Duodenal mucosa (tissue), 2 donors: ENCODE measurements at regions not wholly inside any gene's neighbourhood (a gene's known extent, or its start where the extent isn't known, plus 50 kb on each side); places are given as distances from the start of the nearest gene placed in this dataset.

Source experiments
- H3K27ac ChIP-seq: one replicate; pipeline ENCODE4 v1.7.0; 2013; ENCODE audit warnings: low read depth, low read length
- H3K27me3 ChIP-seq, 2 donors: one replicate each; pipeline ENCODE4 v1.7.0; 2013; ENCODE audit warnings: low read length in 2 of 2, control low read depth in 1 of 2; ENCODE audit not compliant: insufficient read depth in 2 of 2, control insufficient read depth in 1 of 2
- H3K36me3 ChIP-seq, 2 donors: one replicate each; pipeline ENCODE4 v1.7.0; 2013; ENCODE audit warnings: low read length in 2 of 2, control low read depth in 1 of 2; ENCODE audit not compliant: insufficient read depth in 2 of 2, control insufficient read depth in 1 of 2
- H3K4me1 ChIP-seq, 2 donors: one replicate each; pipeline ENCODE4 v1.7.0; 2013; ENCODE audit warnings: low read length in 2 of 2, control low read depth in 1 of 2; ENCODE audit not compliant: insufficient read depth in 2 of 2, control insufficient read depth in 1 of 2
- H3K4me3 ChIP-seq, 2 donors: one replicate each; pipeline ENCODE4 v1.7.0; 2013; ENCODE audit warnings: low read length in 2 of 2, low read depth in 1 of 2
- H3K9ac ChIP-seq, 2 donors: one replicate each; pipeline ENCODE4 v1.7.0; 2013; ENCODE audit warnings: low read length in 2 of 2, low read depth in 1 of 2
- H3K9me3 ChIP-seq, 2 donors: one replicate each; pipeline ENCODE4 v1.7.0; 2013; ENCODE audit warnings: low read length in 2 of 2, control low read depth in 1 of 2; ENCODE audit not compliant: control insufficient read depth in 1 of 2

DNA sequence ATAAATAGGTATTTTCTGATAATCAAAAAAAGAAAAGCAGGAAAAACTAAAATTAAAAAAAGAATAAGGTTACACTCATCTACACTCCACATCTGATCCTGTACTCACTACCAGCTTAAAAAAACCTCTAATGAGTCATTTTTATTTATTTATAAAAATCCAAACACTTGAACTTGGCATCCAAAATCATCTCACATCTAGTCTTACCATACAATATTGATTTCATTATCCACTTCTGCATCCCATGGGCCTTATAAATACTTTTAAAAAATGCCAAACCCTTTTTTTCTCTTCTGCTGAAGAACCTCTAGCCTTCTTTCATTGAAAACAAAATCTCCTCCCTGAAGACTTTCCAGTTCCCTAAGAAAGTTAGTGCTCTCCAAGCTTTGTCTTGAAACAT is 109.7 kb downstream of the TMTC3 start:
- Histone ChIP-seq H3K27me3 (no peaks in the 10 kb centered on the region), H3K4me1 (no peaks in the 10 kb centered on the region), H3K36me3 (no peaks in the 10 kb centered on the region), H3K27ac (no peak overlapping the region), H3K9ac (no peak overlapping the region), H3K9me3 (no peaks in the 10 kb centered on the region), H3K4me3 (no peak overlapping the region)

DNA sequence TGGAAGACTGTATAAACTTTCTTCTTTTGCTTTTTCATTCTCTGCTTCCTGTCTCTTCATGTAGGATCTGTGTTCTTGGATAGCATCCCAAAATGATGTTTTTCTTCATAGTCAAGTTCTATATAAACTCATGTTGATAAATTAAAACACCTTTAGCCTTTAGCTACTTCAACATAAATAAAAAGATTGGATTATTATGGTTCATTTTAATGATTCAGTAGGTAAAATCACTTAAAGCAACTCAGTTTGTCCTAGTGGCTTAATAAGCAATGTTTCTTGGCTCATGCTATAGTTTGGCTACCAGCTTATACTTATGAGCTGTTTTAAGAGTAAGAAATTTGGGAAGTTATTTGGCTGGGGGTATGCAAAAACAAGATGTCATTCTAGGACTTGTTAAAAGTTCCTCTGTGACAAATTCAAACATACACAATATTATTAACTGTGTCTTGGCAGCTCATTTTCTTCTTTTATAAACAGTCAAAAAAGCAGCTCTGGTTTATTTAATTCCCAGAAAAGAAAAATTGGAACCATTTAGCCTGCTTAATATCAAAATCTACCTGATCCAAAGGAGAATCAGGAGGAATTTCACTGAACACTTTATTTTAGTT is 111.4 kb downstream of the TMTC3 start:
- Histone ChIP-seq H3K36me3 (no peaks in the 10 kb centered on the region), H3K27me3 (no peaks in the 10 kb centered on the region), H3K4me1 (no peaks in the 10 kb centered on the region), H3K9me3 (no peaks in the 10 kb centered on the region), H3K9ac (no peak overlapping the region), H3K27ac (no peak overlapping the region), H3K4me3 (no peak overlapping the region)

DNA sequence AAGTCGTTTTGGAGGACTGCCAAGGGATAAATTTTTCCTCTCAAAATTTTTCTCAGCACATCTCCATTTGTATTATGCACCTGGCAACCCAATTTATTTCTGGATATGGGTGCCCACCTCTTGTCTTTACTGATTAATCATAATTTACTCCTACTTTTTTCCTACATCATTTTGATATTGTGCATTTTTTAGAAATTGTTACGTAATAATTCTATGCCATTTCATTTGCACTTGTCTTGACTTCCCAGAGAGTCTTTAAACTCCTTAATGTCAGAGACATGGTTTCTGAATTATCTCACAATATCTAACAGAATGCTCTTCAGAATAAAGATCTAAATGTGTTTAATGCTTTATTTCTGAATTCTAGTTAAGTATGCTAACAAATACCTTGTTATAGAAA is 113.1 kb downstream of the TMTC3 start:
- Histone ChIP-seq H3K27me3 (no peaks in the 10 kb centered on the region), H3K4me1 (no peaks in the 10 kb centered on the region), H3K9ac (no peak overlapping the region)

GRCh38 chr12:88255847-88256246 is 113.7 kb downstream of the TMTC3 start:
- Histone ChIP-seq H3K36me3 (no peaks in the 10 kb centered on the region), H3K27me3 (no peaks in the 10 kb centered on the region), H3K9ac (no peak overlapping the region), H3K4me1 (no peaks in the 10 kb centered on the region), H3K9me3 (no peaks in the 10 kb centered on the region), H3K27ac (no peak overlapping the region), H3K4me3 (no peak overlapping the region)

More for the DNA sequence above, 113.1 kb downstream of the TMTC3 start:
- H3K9me3 ChIP-seq = no peaks in the 10 kb centered on the region
- no peak overlapping the region for H3K4me3 ChIP-seq
- no peak overlapping the region for H3K27ac ChIP-seq
- no peaks in the 10 kb centered on the region for H3K36me3 ChIP-seq

DNA sequence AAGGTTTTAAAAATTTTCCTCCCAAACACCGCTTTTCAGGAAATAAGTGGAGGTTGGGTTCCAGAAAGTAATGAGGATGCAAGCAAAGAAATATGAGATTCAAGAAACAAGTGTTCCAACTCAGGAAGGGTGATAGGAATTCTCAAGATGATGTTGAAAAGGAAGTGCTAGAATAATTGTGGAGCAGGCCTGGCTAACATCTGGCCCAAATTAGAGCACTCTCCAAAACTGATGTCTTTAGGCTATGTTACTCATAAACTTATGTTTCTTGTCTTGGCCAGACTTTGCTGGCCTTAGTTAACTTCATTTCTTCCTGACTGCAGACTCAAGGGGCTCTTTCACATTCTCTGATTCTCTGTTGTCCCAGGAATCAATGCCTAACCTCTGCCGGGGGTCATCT is 116.3 kb downstream of the TMTC3 start:
- H3K4me1 ChIP-seq = peaks cover 0 to under 1% of the 10 kb centered on the region in 2 donors
- H3K4me3 ChIP-seq = no peak overlapping the region
- no peak overlapping the region for H3K9ac ChIP-seq
- no peaks in the 10 kb centered on the region for H3K36me3 ChIP-seq
- no peaks in the 10 kb centered on the region for H3K27me3 ChIP-seq
- no peak overlapping the region for H3K27ac ChIP-seq
- H3K9me3 ChIP-seq = no peaks in the 10 kb centered on the region

- H3K27ac ChIP-seq = no peak overlapping the region
- H3K27me3 ChIP-seq = no peaks in the 10 kb centered on the region
- no peaks in the 10 kb centered on the region for H3K36me3 ChIP-seq
- H3K4me1 ChIP-seq = peaks cover 0 to 4% of the 10 kb centered on the region in 2 donors
- no peaks in the 10 kb centered on the region for H3K9me3 ChIP-seq
- H3K4me3 ChIP-seq = no peak overlapping the region
- H3K9ac ChIP-seq = no peak overlapping the region
Observed at GRCh38 chr12:88266806-88267360, 124.8 kb downstream of the TMTC3 start.

DNA sequence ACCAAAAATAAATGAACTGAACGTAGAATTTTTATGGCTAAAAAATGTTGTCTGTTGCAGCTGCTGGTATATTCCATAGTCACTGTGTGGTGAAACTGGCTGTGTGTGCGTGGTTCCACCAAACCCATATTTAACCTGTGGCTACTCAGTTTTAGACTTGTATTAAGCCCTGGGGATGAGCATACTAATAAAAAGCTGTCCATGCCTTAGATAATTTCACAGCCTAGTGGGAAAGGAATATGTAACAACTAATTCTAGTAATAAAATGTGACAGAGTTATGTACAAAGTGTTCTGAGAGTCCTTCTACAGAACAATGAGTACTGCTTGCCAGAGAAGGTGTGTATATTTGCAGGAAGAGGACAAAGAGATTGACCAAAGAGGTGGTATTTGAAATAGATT is 125.5 kb downstream of the TMTC3 start:
- Histone ChIP-seq H3K9ac (no peak overlapping the region), H3K9me3 (no peaks in the 10 kb centered on the region), H3K4me1 (peaks cover 0 to 4% of the 10 kb centered on the region in 2 donors), H3K4me3 (no peak overlapping the region), H3K27ac (no peak overlapping the region), H3K36me3 (no peaks in the 10 kb centered on the region), H3K27me3 (no peaks in the 10 kb centered on the region)

DNA sequence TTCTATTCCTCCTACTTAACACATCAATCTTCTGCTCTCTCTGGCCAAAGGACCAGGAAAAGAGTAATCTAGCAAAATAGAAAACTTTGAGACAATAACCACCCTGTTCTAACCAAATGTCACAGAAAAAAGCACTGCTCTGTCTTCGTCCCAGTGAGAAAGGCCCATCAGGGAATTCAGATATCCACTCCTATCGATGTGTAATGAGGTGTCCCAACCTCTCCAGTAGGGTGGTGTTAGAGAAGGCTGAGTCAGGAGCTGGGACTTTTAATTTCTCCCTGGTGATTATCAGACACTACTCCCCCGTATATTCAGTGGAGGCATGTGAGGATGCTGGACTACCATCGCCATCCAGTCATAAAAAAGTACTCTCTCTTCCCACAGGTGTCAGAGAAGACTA is 130.3 kb downstream of the TMTC3 start:
- no peak overlapping the region for H3K4me3 ChIP-seq
- H3K27ac ChIP-seq = no peak overlapping the region
- H3K4me1 ChIP-seq = no peaks in the 10 kb centered on the region
- H3K9ac ChIP-seq = no peak overlapping the region
- H3K27me3 ChIP-seq = no peaks in the 10 kb centered on the region
- H3K9me3 ChIP-seq = no peaks in the 10 kb centered on the region
- no peaks in the 10 kb centered on the region for H3K36me3 ChIP-seq

GRCh38 chr12:88273450-88273849 is 131.3 kb downstream of the TMTC3 start:
- Histone ChIP-seq H3K36me3 (no peaks in the 10 kb centered on the region), H3K9ac (no peak overlapping the region)

GRCh38 chr12:88273875-88274274 is 131.8 kb downstream of the TMTC3 start:
- H3K4me3 ChIP-seq = no peak overlapping the region
- H3K36me3 ChIP-seq = no peaks in the 10 kb centered on the region
- H3K27me3 ChIP-seq = no peaks in the 10 kb centered on the region
- no peak overlapping the region for H3K9ac ChIP-seq
- no peaks in the 10 kb centered on the region for H3K4me1 ChIP-seq
- no peak overlapping the region for H3K27ac ChIP-seq
- no peaks in the 10 kb centered on the region for H3K9me3 ChIP-seq

More at GRCh38 chr12:88273450-88273849, 131.3 kb downstream of the TMTC3 start:
- Histone ChIP-seq H3K9me3 (no peaks in the 10 kb centered on the region), H3K4me3 (no peak overlapping the region), H3K4me1 (no peaks in the 10 kb centered on the region), H3K27me3 (no peaks in the 10 kb centered on the region), H3K27ac (no peak overlapping the region)
